Hepatocyte (in vitro differentiated cells): ENCODE measurements at regions not wholly inside any gene's neighbourhood (a gene's known extent, or its start where the extent isn't known, plus 50 kb on each side); places are given as distances from the start of the nearest gene placed in this dataset.

Experiments used
- DNase-seq: peaks from one replicate; pipeline ENCODE4 v3.0.0-alpha.2; 2016; ENCODE audit warnings: low spot score
- H2AFZ ChIP-seq: fragments of 200-600 bp; sonication (generic); 2 replicates; pipeline ENCODE4 v1.6.0; 2016; ENCODE audit warnings: antibody characterized with exemption, mild to moderate bottlenecking
- H3K27ac ChIP-seq: fragments of 200-600 bp; sonication (generic); 2 replicates; pipeline ENCODE4 v1.5.1; 2016; ENCODE audit warnings: mild to moderate bottlenecking
- H3K27me3 ChIP-seq: fragments of 200-600 bp; sonication (generic); 2 replicates; pipeline ENCODE4 v1.6.1; 2016
- H3K36me3 ChIP-seq: fragments of 200-600 bp; sonication (generic); replicated peaks from 2 replicates; pipeline ENCODE4 v1.5.1; 2016; ENCODE audit warnings: low read depth; ENCODE audit not compliant: insufficient read depth
- H3K4me1 ChIP-seq: fragments of 200-600 bp; sonication (generic); 2 replicates; pipeline ENCODE4 v1.5.1; 2016; ENCODE audit warnings: mild to moderate bottlenecking, moderate library complexity; ENCODE audit not compliant: insufficient read depth
- H3K4me2 ChIP-seq: fragments of 200-600 bp; sonication (generic); 2 replicates; pipeline ENCODE4 v1.6.0; 2016
- H3K4me3 ChIP-seq: fragments of 200-600 bp; sonication (generic); 2 replicates; pipeline ENCODE4 v1.5.1; 2016; ENCODE audit warnings: mild to moderate bottlenecking
- H3K79me2 ChIP-seq: fragments of 200-600 bp; sonication (generic); 2 replicates; pipeline ENCODE4 v1.6.0; 2017; ENCODE audit warnings: mild to moderate bottlenecking
- H3K9me2 ChIP-seq: fragments of 200-600 bp; sonication (generic); replicated peaks from 2 replicates; pipeline ENCODE4 v1.6.0; 2017; ENCODE audit warnings: mild to moderate bottlenecking; ENCODE audit not compliant: insufficient read depth
- H3K9me3 ChIP-seq: fragments of 200-600 bp; sonication (generic); 2 replicates; pipeline ENCODE4 v1.5.1; 2016; ENCODE audit warnings: low read depth, mild to moderate bottlenecking
- H4K20me1 ChIP-seq: fragments of 200-600 bp; sonication (generic); 2 replicates; pipeline ENCODE4 v1.6.0; 2016; ENCODE audit warnings: mild to moderate bottlenecking; ENCODE audit not compliant: insufficient read depth, poor library complexity, severe bottlenecking
- CTCF ChIP-seq: fragments of 200-600 bp; sonication (generic); IDR thresholded peaks from 2 replicates; pipeline ENCODE4 v1.5.1; 2016; ENCODE audit warnings: antibody characterized with exemption, mild to moderate bottlenecking; ENCODE audit not compliant: poor library complexity
- EZH2 ChIP-seq: fragments of 200-600 bp; sonication (generic); IDR thresholded peaks from 2 replicates; pipeline ENCODE4 v1.6.1; 2016; ENCODE audit warnings: antibody characterized with exemption, mild to moderate bottlenecking, borderline replicate concordance
- EZH2phosphoT487 ChIP-seq: fragments of 200-600 bp; sonication (generic); IDR thresholded peaks from one replicate; pipeline ENCODE4 v1.6.1; 2018; ENCODE audit warnings: antibody characterized with exemption, mild to moderate bottlenecking, low read depth, moderate library complexity; ENCODE audit not compliant: unreplicated experiment, severe bottlenecking
- WGBS: methylation state at CpG from one replicate; pipeline ENCODE4 v1.1.6; 2016; ENCODE audit warnings: low lambda C conversion rate; ENCODE audit errors: missing lambda C conversion rate; 5-methylcytosine and 5-hydroxymethylcytosine counted together

GRCh38 chr10:111724121-111724520 is 459.4 kb downstream of the GPAM start:
- Histone ChIP-seq H3K27ac (no peak overlapping the region), H3K4me2 (no peak overlapping the region), H3K36me3 (no peaks in the 10 kb centered on the region), H3K9me2 (no peaks in the 10 kb centered on the region), H3K9me3 (no peaks in the 10 kb centered on the region), H3K27me3 (no peaks in the 10 kb centered on the region), H3K79me2 (no peaks in the 10 kb centered on the region), H3K4me3 (no peak overlapping the region), H4K20me1 (no peaks in the 10 kb centered on the region), H2AFZ (no peak overlapping the region), H3K4me1 (no peaks in the 10 kb centered on the region)
- WGBS = 81% methylated on average over 1 of the region's 1 CpG
- TF ChIP-seq CTCF (no peak), EZH2phosphoT487 (no peak), EZH2 (no peak)
- no peak for DNase-seq

- Histone ChIP-seq H3K4me2 (no peak overlapping the region), H3K36me3 (no peaks in the 10 kb centered on the region), H4K20me1 (no peaks in the 10 kb centered on the region), H2AFZ (no peak overlapping the region), H3K4me3 (no peak overlapping the region), H3K4me1 (no peaks in the 10 kb centered on the region), H3K9me3 (no peaks in the 10 kb centered on the region), H3K27ac (no peak overlapping the region), H3K79me2 (no peaks in the 10 kb centered on the region), H3K9me2 (no peaks in the 10 kb centered on the region), H3K27me3 (no peaks in the 10 kb centered on the region)
- no peak for DNase-seq
- TF ChIP-seq EZH2 (no peak), CTCF (no peak), EZH2phosphoT487 (no peak)
These were observed 458.5 kb downstream of the GPAM start for GRCh38 chr10:111725050-111725449.

GRCh38 chr10:111732166-111732785 is 451.3 kb downstream of the GPAM start:
- Histone ChIP-seq H4K20me1 (no peaks in the 10 kb centered on the region), H3K27me3 (no peaks in the 10 kb centered on the region), H2AFZ (no peak overlapping the region), H3K4me3 (no peak overlapping the region), H3K4me1 (no peaks in the 10 kb centered on the region), H3K9me2 (no peaks in the 10 kb centered on the region), H3K36me3 (no peaks in the 10 kb centered on the region), H3K9me3 (no peaks in the 10 kb centered on the region), H3K79me2 (no peaks in the 10 kb centered on the region), H3K27ac (no peak overlapping the region), H3K4me2 (no peak overlapping the region)
- WGBS = 86% methylated on average over 1 of the region's 1 CpG
- DNase-seq = no peak
- no peak for TF ChIP-seq EZH2
- TF ChIP-seq EZH2phosphoT487 = no peak
- no peak for TF ChIP-seq CTCF
